ENCODE measurements at regions not wholly inside any gene's neighbourhood (a gene's known extent, or its start where the extent isn't known, plus 50 kb on each side); places are given as distances from the start of the nearest gene placed in this dataset.

GRCh38 chr17:77742579-77742978 lies 215.9 kb upstream of the TNRC6C start:
- DNase-seq (ENCODE audit: low read depth in 2 of 2): no peak

- no peak for DNase-seq (ENCODE audit: low read depth in 2 of 2)
Measured at GRCh38 chr17:77744066-77744988, 214.2 kb upstream of the TNRC6C start.

GRCh38 chr17:77745702-77746101 lies 212.8 kb upstream of the TNRC6C start:
- DNase-seq (ENCODE audit: low read depth in 2 of 2): no peak

GRCh38 chr17:77746393-77746792 lies 212.1 kb upstream of the TNRC6C start:
- no peak for DNase-seq (ENCODE audit: low read depth in 2 of 2)

- no peak for DNase-seq (ENCODE audit: low read depth in 2 of 2)
Measured at GRCh38 chr17:77746896-77747554, 211.5 kb upstream of the TNRC6C start.

- DNase-seq (ENCODE audit: low read depth in 2 of 2): no peak
Measured at GRCh38 chr17:77748436-77748835, 210.1 kb upstream of the TNRC6C start.

GRCh38 chr17:77749321-77749751 lies 209.2 kb upstream of the TNRC6C start:
- DNase-seq (ENCODE audit: low read depth in 2 of 2): no peak

GRCh38 chr17:77749989-77750388 lies 208.5 kb upstream of the TNRC6C start:
- no peak for DNase-seq (ENCODE audit: low read depth in 2 of 2)

- DNase-seq (ENCODE audit: low read depth in 2 of 2): no peak
Measured at GRCh38 chr17:77750427-77751043, 208.0 kb upstream of the TNRC6C start.

- no peak for DNase-seq (ENCODE audit: low read depth in 2 of 2)
Measured at GRCh38 chr17:77753246-77753645, 205.3 kb upstream of the TNRC6C start.

GRCh38 chr17:77753691-77754245 lies 204.7 kb upstream of the TNRC6C start:
- DNase-seq (ENCODE audit: low read depth in 2 of 2): no peak

GRCh38 chr17:77754956-77755355 lies 203.5 kb upstream of the TNRC6C start:
- DNase-seq (ENCODE audit: low read depth in 2 of 2): no peak

GRCh38 chr17:77755410-77755963 lies 203.0 kb upstream of the TNRC6C start:
- no peak for DNase-seq (ENCODE audit: low read depth in 2 of 2)

GRCh38 chr17:77756028-77756427 lies 202.5 kb upstream of the TNRC6C start:
- no peak for DNase-seq (ENCODE audit: low read depth in 2 of 2)

- no peak for DNase-seq (ENCODE audit: low read depth in 2 of 2)
Measured at GRCh38 chr17:77756846-77757560, 201.5 kb upstream of the TNRC6C start.

- no peak for DNase-seq (ENCODE audit: low read depth in 2 of 2)
Measured at GRCh38 chr17:77757561-77757898, 201.0 kb upstream of the TNRC6C start.

- DNase-seq (ENCODE audit: low read depth in 2 of 2): no peak
Measured at GRCh38 chr17:77763023-77763422, 195.5 kb upstream of the TNRC6C start.

GRCh38 chr17:77763575-77763974 lies 194.9 kb upstream of the TNRC6C start:
- DNase-seq (ENCODE audit: low read depth in 2 of 2): no peak

GRCh38 chr17:77765292-77765691 lies 193.2 kb upstream of the TNRC6C start:
- DNase-seq (ENCODE audit: low read depth in 2 of 2): no peak

GRCh38 chr17:77767148-77767547 lies 191.4 kb upstream of the TNRC6C start:
- no peak for DNase-seq (ENCODE audit: low read depth in 2 of 2)

- DNase-seq (ENCODE audit: low read depth in 2 of 2): no peak
Measured at GRCh38 chr17:77768248-77768852, 190.2 kb upstream of the TNRC6C start.

Data from stimulated activated CD8-positive, alpha-beta memory T cell treated with anti-CD3 and anti-CD28 coated beads, Interleukin-15, amount 100 ng/mL, for 4 hours (primary cell).